ENCODE measurements at regions not wholly inside any gene's neighbourhood (a gene's known extent, or its start where the extent isn't known, plus 50 kb on each side); places are given as distances from the start of the nearest gene placed in this dataset.
"Not testable (repeated sequence)": the region's sequence is repeated elsewhere in the genome, so short reads cannot be mapped to it uniquely, and the experiment has no call there.

- intact Hi-C loops (cut with DNase I) = no loop called here
- no peak overlapping the region for H3K4me3 ChIP-seq
These were observed 269.8 kb upstream of the POU1F1 start for GRCh38 chr3:87546216-87546615.

GRCh38 chr3:87543408-87543807, 267.0 kb upstream of the POU1F1 start:
- H3K36me3 ChIP-seq (ENCODE audit: insufficient read depth in 1 of 2, low read depth in 1 of 2); ATAC-seq; H3K9me3 ChIP-seq; H3K4me3 ChIP-seq; H3K4me1 ChIP-seq; H3K27me3 ChIP-seq (ENCODE audit: insufficient read depth in 3 of 3, low read length in 2 of 3); DNase-seq; H3K27ac ChIP-seq; intact Hi-C loops (cut with DNase I): not testable (repeated sequence)
- 56 to 76% (median 57%) methylated on average over 2 of the region's 2 CpGs for WGBS, 3 donors

More at GRCh38 chr3:87546216-87546615, 269.8 kb upstream of the POU1F1 start:
- Histone ChIP-seq H3K4me1 (no peaks in the 10 kb centered on the region), H3K27ac (no peak overlapping the region), H3K9me3 (no peaks in the 10 kb centered on the region), H3K27me3 (ENCODE audit: insufficient read depth in 3 of 3, low read length in 2 of 3) (no peaks in the 10 kb centered on the region), H3K36me3 (ENCODE audit: insufficient read depth in 1 of 2, low read depth in 1 of 2) (no peaks in the 10 kb centered on the region)
- ATAC-seq = no peak
- no peak for TF ChIP-seq CTCF (IDR thresholded peaks at IDR 0.05)
- 67 to 71% (median 69%) methylated on average over 5 of the region's 5 CpGs for WGBS, 3 donors
- DNase-seq = no peak

- TF ChIP-seq CTCF (IDR thresholded peaks at IDR 0.05) = no peak
- Histone ChIP-seq H3K27ac (no peak overlapping the region), H3K4me1 (no peaks in the 10 kb centered on the region), H3K27me3 (ENCODE audit: insufficient read depth in 3 of 3, low read length in 2 of 3) (no peaks in the 10 kb centered on the region), H3K36me3 (ENCODE audit: insufficient read depth in 1 of 2, low read depth in 1 of 2) (no peaks in the 10 kb centered on the region), H3K4me3 (no peak overlapping the region), H3K9me3 (no peaks in the 10 kb centered on the region)
- intact Hi-C loops (cut with DNase I) = no loop called here
- whole genome bisulfite sequencing, 3 donors = 70 to 75% (median 71%) methylated on average over 3 of the region's 3 CpGs
- ATAC-seq = no peak
- no peak for DNase-seq
These were observed 265.3 kb upstream of the POU1F1 start for GRCh38 chr3:87541723-87542122.

GRCh38 chr3:87538722-87539121, 262.3 kb upstream of the POU1F1 start:
- WGBS, 3 donors = 84 to 86% (median 84%) methylated on average over 5 of the region's 5 CpGs
- not testable (repeated sequence) for ATAC-seq

GRCh38 chr3:87509401-87509800, 233.0 kb upstream of the POU1F1 start:
- Histone ChIP-seq H3K27ac (no peak overlapping the region), H3K4me3 (no peak overlapping the region), H3K27me3 (ENCODE audit: insufficient read depth in 3 of 3, low read length in 2 of 3) (no peaks in the 10 kb centered on the region), H3K9me3 (no peaks in the 10 kb centered on the region), H3K4me1 (no peaks in the 10 kb centered on the region), H3K36me3 (ENCODE audit: insufficient read depth in 1 of 2, low read depth in 1 of 2) (no peaks in the 10 kb centered on the region)
- intact Hi-C loops (cut with DNase I) = no loop called here
- WGBS, 3 donors = 38 to 42% (median 40%) methylated on average over 11 of the region's 11 CpGs
- no peak for TF ChIP-seq CTCF (IDR thresholded peaks at IDR 0.05)
- ATAC-seq (no peak), DNase-seq (no peak)

More at GRCh38 chr3:87538722-87539121, 262.3 kb upstream of the POU1F1 start:
- H3K4me3 ChIP-seq; H3K9me3 ChIP-seq; H3K27me3 ChIP-seq (ENCODE audit: insufficient read depth in 3 of 3, low read length in 2 of 3); H3K36me3 ChIP-seq (ENCODE audit: insufficient read depth in 1 of 2, low read depth in 1 of 2); H3K4me1 ChIP-seq; H3K27ac ChIP-seq; DNase-seq: not testable (repeated sequence)
- intact Hi-C loops (cut with DNase I) = loop anchor here in 1 of 2 donors (10.0 kb wide), 1 partner anchor 1916 kb away; no protein-coding TSS in a partner anchor

GRCh38 chr3:87508921-87509320, 232.5 kb upstream of the POU1F1 start:
- ATAC-seq = no peak
- intact Hi-C loops (cut with DNase I) = no loop called here
- no peak for TF ChIP-seq CTCF (IDR thresholded peaks at IDR 0.05)
- 21 to 31% (median 31%) methylated on average over 3 of the region's 3 CpGs for WGBS, 3 donors
- no peaks in the 10 kb centered on the region for H3K36me3 ChIP-seq (ENCODE audit: insufficient read depth in 1 of 2, low read depth in 1 of 2)
- H3K27ac ChIP-seq = no peak overlapping the region
- H3K4me3 ChIP-seq = no peak overlapping the region
- no peaks in the 10 kb centered on the region for H3K4me1 ChIP-seq
- no peaks in the 10 kb centered on the region for H3K27me3 ChIP-seq (ENCODE audit: insufficient read depth in 3 of 3, low read length in 2 of 3)
- DNase-seq = no peak
- no peaks in the 10 kb centered on the region for H3K9me3 ChIP-seq
